ENCODE measurements at regions not wholly inside any gene's neighbourhood (a gene's known extent, or its start where the extent isn't known, plus 50 kb on each side); places are given as distances from the start of the nearest gene placed in this dataset.

GRCh38 chr10:1978584-1978983 lies 241.3 kb upstream of the ADARB2 start:
- no peak for TF ChIP-seq EZH2phosphoT487 (IDR thresholded peaks at IDR 0.05)
- no peak for TF ChIP-seq CTCF (IDR thresholded peaks at IDR 0.05)
- TF ChIP-seq EZH2 (IDR thresholded peaks at IDR 0.05), result no peak
- no peaks in the 10 kb centered on the region for H3K9me3 ChIP-seq (ENCODE audit: low read depth)
- H3K4me1 Mint-ChIP-seq, result no peaks in the 10 kb centered on the region
- no peaks in the 10 kb centered on the region for H4K20me1 ChIP-seq (ENCODE audit: low read depth)
- no peak for DNase-seq (ENCODE audit: low spot score)
- no peaks in the 10 kb centered on the region for H3K27me3 ChIP-seq
- no peaks in the 10 kb centered on the region for H3K36me3 Mint-ChIP-seq
- no peak overlapping the region for H3K27ac Mint-ChIP-seq
- H3K4me2 ChIP-seq, result no peak overlapping the region
- no peaks in the 10 kb centered on the region for H3K79me2 ChIP-seq (ENCODE audit: low read depth)
- no peaks in the 10 kb centered on the region for H3K27me3 Mint-ChIP-seq (ENCODE audit: insufficient read depth, low read depth)
- H3K4me1 ChIP-seq, result no peaks in the 10 kb centered on the region
- H3K4me3 ChIP-seq, result no peak overlapping the region
- no peaks in the 10 kb centered on the region for H3K9me3 Mint-ChIP-seq
- H3K4me3 Mint-ChIP-seq, result no peak overlapping the region
- H3K27ac ChIP-seq, result no peak overlapping the region
- H3K36me3 ChIP-seq, result no peaks in the 10 kb centered on the region
- H2AFZ ChIP-seq (replicated peaks), result no peak overlapping the region
- H3F3A ChIP-seq (ENCODE audit: low read depth), result no peaks in the 10 kb centered on the region
- no peak overlapping the region for H3K9ac ChIP-seq

GRCh38 chr10:1977461-1977860 lies 240.1 kb upstream of the ADARB2 start:
- no peaks in the 10 kb centered on the region for H3K36me3 ChIP-seq
- no peak overlapping the region for H3K9ac ChIP-seq
- H3K27ac Mint-ChIP-seq, result no peak overlapping the region
- no peak overlapping the region for H2AFZ ChIP-seq (replicated peaks)
- no peaks in the 10 kb centered on the region for H3K4me1 Mint-ChIP-seq
- H3F3A ChIP-seq (ENCODE audit: low read depth), result no peaks in the 10 kb centered on the region
- H3K4me3 Mint-ChIP-seq, result no peak overlapping the region
- no peak overlapping the region for H3K27ac ChIP-seq
- H3K9me3 ChIP-seq (ENCODE audit: low read depth), result no peaks in the 10 kb centered on the region
- no peaks in the 10 kb centered on the region for H3K27me3 ChIP-seq
- no peak overlapping the region for H3K4me3 ChIP-seq
- TF ChIP-seq CTCF (IDR thresholded peaks at IDR 0.05) (no peak), EZH2 (IDR thresholded peaks at IDR 0.05) (no peak), EZH2phosphoT487 (IDR thresholded peaks at IDR 0.05) (no peak)
- H3K36me3 Mint-ChIP-seq, result no peaks in the 10 kb centered on the region
- no peaks in the 10 kb centered on the region for H4K20me1 ChIP-seq (ENCODE audit: low read depth)
- DNase-seq (ENCODE audit: low spot score), result no peak
- no peaks in the 10 kb centered on the region for H3K9me3 Mint-ChIP-seq
- H3K4me2 ChIP-seq, result no peak overlapping the region
- H3K27me3 Mint-ChIP-seq (ENCODE audit: insufficient read depth, low read depth), result no peaks in the 10 kb centered on the region
- no peaks in the 10 kb centered on the region for H3K79me2 ChIP-seq (ENCODE audit: low read depth)
- no peaks in the 10 kb centered on the region for H3K4me1 ChIP-seq

- Histone ChIP-seq H3K27ac (no peak overlapping the region), H3K4me1 (no peaks in the 10 kb centered on the region), H3K4me2 (no peak overlapping the region), H3K27me3 (no peaks in the 10 kb centered on the region), H3K9ac (no peak overlapping the region), H3F3A (ENCODE audit: low read depth) (no peaks in the 10 kb centered on the region), H3K9me3 (ENCODE audit: low read depth) (no peaks in the 10 kb centered on the region), H3K79me2 (ENCODE audit: low read depth) (no peaks in the 10 kb centered on the region), H3K36me3 (no peaks in the 10 kb centered on the region), H3K4me3 (no peak overlapping the region), H4K20me1 (ENCODE audit: low read depth) (no peaks in the 10 kb centered on the region), H2AFZ (replicated peaks) (no peak overlapping the region)
- Mint-ChIP-seq H3K27ac (no peak overlapping the region), H3K36me3 (no peaks in the 10 kb centered on the region), H3K9me3 (no peaks in the 10 kb centered on the region), H3K27me3 (ENCODE audit: insufficient read depth, low read depth) (no peaks in the 10 kb centered on the region), H3K4me1 (no peaks in the 10 kb centered on the region), H3K4me3 (no peak overlapping the region)
- TF ChIP-seq EZH2phosphoT487 (IDR thresholded peaks at IDR 0.05) (no peak), EZH2 (IDR thresholded peaks at IDR 0.05) (no peak), CTCF (IDR thresholded peaks at IDR 0.05) (no peak)
- DNase-seq (ENCODE audit: low spot score), result no peak
These were observed 235.1 kb upstream of the ADARB2 start for GRCh38 chr10:1972406-1972805.
